ENCODE measurements at regions not wholly inside any gene's neighbourhood (a gene's known extent, or its start where the extent isn't known, plus 50 kb on each side); places are given as distances from the start of the nearest gene placed in this dataset.

GRCh38 chr11:33974804-33975203 is 76.7 kb upstream of the CAPRIN1 start:
- no peak for TF ChIP-seq CTCF (IDR thresholded peaks at IDR 0.05 in 2 of 3, conservative IDR thresholded peaks at IDR 0.05 in 1 of 3; ENCODE audit: insufficient read depth in 2 of 3, low read depth in 1 of 3, low read length in 3 of 3)
- TF ChIP-seq ZNF12 (CRISPR knock-in tag; IDR thresholded peaks at IDR 0.05): no peak
- TF ChIP-seq CHD7 (IDR thresholded peaks at IDR 0.05; ENCODE audit: low read depth, low read length): no peak
- TF ChIP-seq RAD21 (CRISPR knock-in tag; conservative IDR thresholded peaks at IDR 0.05 in 1 of 2, IDR thresholded peaks at IDR 0.05 in 1 of 2): no peak
- TF ChIP-seq RBM22 (IDR thresholded peaks at IDR 0.05; ENCODE audit: low read depth, low read length, poor library complexity, severe bottlenecking): no peak
- no peak for TF ChIP-seq ZNF354B (CRISPR knock-in tag; IDR thresholded peaks at IDR 0.05)

Measured in K562 (cell line).